ENCODE measurements at regions not wholly inside any gene's neighbourhood (a gene's known extent, or its start where the extent isn't known, plus 50 kb on each side); places are given as distances from the start of the nearest gene placed in this dataset.
"Not testable (repeated sequence)": the region's sequence is repeated elsewhere in the genome, so short reads cannot be mapped to it uniquely, and the experiment has no call there.

GRCh38 chr6:48641544-48641943 lies 530.5 kb upstream of the PTCHD4 start:
- Histone ChIP-seq H3K4me1 (no peaks in the 10 kb centered on the region), H3K27ac (no peak overlapping the region), H3K4me3 (no peak overlapping the region), H3K27me3 (no peaks in the 10 kb centered on the region), H3K9me3 (peaks cover 0 to 21% of the 10 kb centered on the region in 2 donors), H3K36me3 (no peaks in the 10 kb centered on the region)
- DNase-seq (ENCODE audit: low spot score in 2 of 2), result no peak
- no peak for TF ChIP-seq POLR2AphosphoS5 (IDR thresholded peaks at IDR 0.05)
- intact Hi-C loops (cut with DNase I; ENCODE audit: low total_unique reads), result no loop called here

- intact Hi-C loops (cut with DNase I; ENCODE audit: low total_unique reads); DNase-seq (ENCODE audit: low spot score in 2 of 2); H3K4me3 ChIP-seq; H3K27ac ChIP-seq; H3K36me3 ChIP-seq; H3K27me3 ChIP-seq; H3K4me1 ChIP-seq: not testable (repeated sequence)
- peaks cover 0 to 16% of the 10 kb centered on the region in 2 donors for H3K9me3 ChIP-seq
These were observed 527.8 kb upstream of the PTCHD4 start for GRCh38 chr6:48638796-48639195.

DNA sequence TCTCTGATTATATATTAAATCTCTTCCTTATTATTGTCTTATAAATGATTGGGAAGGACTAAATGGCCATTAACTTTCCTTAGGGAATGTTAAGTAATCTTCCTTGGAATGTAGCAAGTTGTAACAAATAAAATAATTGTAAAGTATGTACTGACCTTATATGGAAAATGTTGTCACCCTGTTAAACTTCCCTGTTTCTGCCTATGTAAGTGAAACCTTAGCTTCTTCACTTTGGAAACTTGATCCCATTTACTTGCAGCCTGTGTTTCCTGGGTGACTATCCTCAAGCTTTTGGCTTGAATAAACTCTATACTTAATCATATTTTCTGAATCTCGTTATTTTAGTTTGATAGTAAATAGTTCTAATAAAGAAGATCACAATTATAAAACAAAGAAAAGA lies 519.5 kb upstream of the PTCHD4 start:
- Histone ChIP-seq H3K9me3 (no peaks in the 10 kb centered on the region), H3K4me3 (no peak overlapping the region), H3K36me3 (no peaks in the 10 kb centered on the region), H3K4me1 (no peaks in the 10 kb centered on the region), H3K27ac (no peak overlapping the region), H3K27me3 (no peaks in the 10 kb centered on the region)
- TF ChIP-seq POLR2A (IDR thresholded peaks at IDR 0.05) (no peak), CTCF (IDR thresholded peaks at IDR 0.05) (no peak), POLR2AphosphoS5 (IDR thresholded peaks at IDR 0.05) (no peak)
- intact Hi-C loops (cut with DNase I; ENCODE audit: low total_unique reads), result no loop called here
- no peak for DNase-seq (ENCODE audit: low spot score in 2 of 2)

DNA sequence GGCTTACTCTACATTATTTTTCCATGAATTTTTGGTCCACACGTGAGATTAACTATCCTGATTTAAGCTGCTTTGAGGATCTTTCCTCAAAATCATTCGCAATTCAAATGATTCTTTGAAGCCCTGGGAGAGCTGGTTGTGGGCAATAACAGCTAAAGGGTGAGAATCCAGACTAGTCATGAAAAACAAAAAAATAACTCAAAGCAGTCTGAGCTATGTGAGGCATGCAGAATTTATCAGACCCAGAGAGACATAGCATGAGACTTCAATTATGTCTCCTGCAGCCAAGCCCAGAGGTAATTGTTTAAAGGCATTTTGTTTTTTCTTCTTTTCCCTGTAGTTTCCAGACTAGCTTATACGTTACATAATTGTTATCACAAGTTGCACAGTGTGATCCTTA lies 517.3 kb upstream of the PTCHD4 start:
- TF ChIP-seq POLR2AphosphoS5 (IDR thresholded peaks at IDR 0.05) (no peak), CTCF (IDR thresholded peaks at IDR 0.05) (no peak), POLR2A (IDR thresholded peaks at IDR 0.05) (no peak)
- H3K36me3 ChIP-seq, result no peaks in the 10 kb centered on the region
- H3K9me3 ChIP-seq, result no peaks in the 10 kb centered on the region
- no peak for DNase-seq (ENCODE audit: low spot score in 2 of 2)
- no peak overlapping the region for H3K27ac ChIP-seq
- H3K4me3 ChIP-seq, result no peak overlapping the region
- H3K4me1 ChIP-seq, result no peaks in the 10 kb centered on the region
- intact Hi-C loops (cut with DNase I; ENCODE audit: low total_unique reads), result no loop called here
- no peaks in the 10 kb centered on the region for H3K27me3 ChIP-seq

GRCh38 chr6:48626421-48626820 lies 515.4 kb upstream of the PTCHD4 start:
- Histone ChIP-seq H3K4me1 (no peaks in the 10 kb centered on the region), H3K27ac (no peak overlapping the region)

GRCh38 chr6:48624631-48625030 lies 513.6 kb upstream of the PTCHD4 start:
- TF ChIP-seq POLR2A (IDR thresholded peaks at IDR 0.05) (no peak), POLR2AphosphoS5 (IDR thresholded peaks at IDR 0.05) (no peak), CTCF (IDR thresholded peaks at IDR 0.05) (no peak)
- Histone ChIP-seq H3K4me1 (no peaks in the 10 kb centered on the region), H3K36me3 (no peaks in the 10 kb centered on the region)

More at GRCh38 chr6:48626421-48626820, 515.4 kb upstream of the PTCHD4 start:
- Histone ChIP-seq H3K9me3 (no peaks in the 10 kb centered on the region), H3K27me3 (no peaks in the 10 kb centered on the region), H3K36me3 (no peaks in the 10 kb centered on the region), H3K4me3 (no peak overlapping the region)
- intact Hi-C loops (cut with DNase I; ENCODE audit: low total_unique reads), result no loop called here
- TF ChIP-seq POLR2A (IDR thresholded peaks at IDR 0.05) (no peak), CTCF (IDR thresholded peaks at IDR 0.05) (no peak), POLR2AphosphoS5 (IDR thresholded peaks at IDR 0.05) (no peak)
- no peak for DNase-seq (ENCODE audit: low spot score in 2 of 2)

More at GRCh38 chr6:48624631-48625030, 513.6 kb upstream of the PTCHD4 start:
- H3K4me3 ChIP-seq, result no peak overlapping the region
- no peak for DNase-seq (ENCODE audit: low spot score in 2 of 2)
- H3K9me3 ChIP-seq, result no peaks in the 10 kb centered on the region
- H3K27me3 ChIP-seq, result no peaks in the 10 kb centered on the region
- H3K27ac ChIP-seq, result no peak overlapping the region
- intact Hi-C loops (cut with DNase I; ENCODE audit: low total_unique reads), result no loop called here
